Type B pancreatic cell (in vitro differentiated cells): ENCODE measurements at regions not wholly inside any gene's neighbourhood (a gene's known extent, or its start where the extent isn't known, plus 50 kb on each side); places are given as distances from the start of the nearest gene placed in this dataset.

Experiments used
- DNase-seq: peaks from one replicate; pipeline ENCODE4 v3.0.0; 2021; ENCODE audit warnings: mixed read lengths; ENCODE audit not compliant: unreplicated experiment; ENCODE audit errors: extremely low spot score
- H3K27ac Mint-ChIP-seq: 2 replicates; pipeline ENCODE4 v1.8.0; 2021; ENCODE audit warnings: mild to moderate bottlenecking, mixed read lengths
- H3K27me3 Mint-ChIP-seq: 2 replicates; pipeline ENCODE4 v1.8.0; 2021; ENCODE audit warnings: mixed read lengths
- H3K36me3 Mint-ChIP-seq: 2 replicates; pipeline ENCODE4 v1.8.0; 2021; ENCODE audit warnings: mixed read lengths
- H3K4me1 Mint-ChIP-seq: one replicate; pipeline ENCODE4 v1.8.0; 2021; ENCODE audit warnings: mixed read lengths; ENCODE audit not compliant: unreplicated experiment
- H3K4me3 Mint-ChIP-seq: 2 replicates; pipeline ENCODE4 v1.8.0; 2021; ENCODE audit warnings: mild to moderate bottlenecking, mixed read lengths
- H3K9me3 Mint-ChIP-seq: 2 replicates; pipeline ENCODE4 v1.8.0; 2021; ENCODE audit warnings: mixed read lengths
- CTCF ChIP-seq: fragments of 200-600 bp; sonication (generic); conservative IDR thresholded peaks from 2 replicates; pipeline ENCODE4 v1.5.0; 2021; ENCODE audit warnings: antibody characterized with exemption, mild to moderate bottlenecking

DNA sequence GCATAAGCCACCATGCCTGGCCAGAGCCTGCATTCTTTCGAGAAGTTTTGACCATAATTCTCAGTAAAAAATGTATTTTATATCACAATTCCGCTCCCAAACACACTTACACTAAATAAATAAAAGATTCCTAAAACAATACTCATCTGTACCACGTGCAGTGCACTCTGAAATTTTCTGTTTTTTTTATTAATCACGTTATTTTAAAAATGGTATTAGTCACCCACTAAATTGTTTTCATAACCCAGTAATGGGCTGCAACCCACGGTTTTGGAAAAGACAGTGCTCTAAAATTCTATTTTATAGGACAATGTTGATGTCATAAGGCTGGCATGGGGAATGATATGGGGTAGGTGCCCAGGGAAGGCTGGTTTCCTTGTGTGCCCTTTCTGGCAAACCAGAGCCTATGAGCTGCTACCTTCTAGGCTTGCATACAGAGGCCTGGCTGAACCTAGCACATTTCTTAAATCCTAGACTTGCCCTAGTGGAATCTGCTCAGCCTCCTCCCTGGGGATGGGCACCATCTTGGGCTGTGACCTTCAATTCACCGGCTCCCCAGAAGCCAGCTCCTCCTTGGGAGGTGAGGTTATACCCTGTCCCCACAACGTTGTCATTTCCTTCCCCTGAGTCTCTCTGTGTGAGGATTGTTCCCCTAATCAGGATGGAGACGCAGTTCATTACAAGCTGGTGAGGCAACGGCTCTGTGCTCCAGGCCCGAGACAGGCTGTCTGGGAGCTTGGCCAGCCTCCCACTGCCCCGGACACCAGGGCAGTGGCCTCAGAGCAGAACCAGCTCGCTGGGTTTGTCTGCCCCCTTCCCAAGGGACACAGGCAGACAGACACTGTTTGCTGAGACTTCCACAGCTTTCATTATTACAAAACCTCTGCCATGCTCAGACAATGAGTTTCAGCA is 116.5 kb upstream of the NAV2 start:
- no peak overlapping the region for H3K27ac Mint-ChIP-seq
- DNase-seq = no peak
- H3K4me3 Mint-ChIP-seq = no peak overlapping the region

DNA sequence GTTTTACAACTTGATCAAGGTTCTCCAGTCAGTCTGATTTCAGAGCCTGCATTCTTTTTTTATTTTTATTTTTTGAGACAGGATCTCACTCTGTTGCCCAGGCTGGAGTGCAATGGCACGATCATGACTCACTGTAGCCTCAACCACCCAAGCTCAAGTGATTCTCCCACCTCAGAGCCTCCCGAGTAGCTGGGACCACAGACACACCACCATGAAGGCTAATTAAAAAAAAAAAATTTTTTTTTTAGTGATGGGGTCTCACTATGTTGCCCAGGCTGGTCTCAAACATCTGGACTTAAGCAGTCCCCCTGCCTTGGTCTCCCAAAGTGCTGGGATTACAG is 117.2 kb upstream of the NAV2 start:
- Mint-ChIP-seq H3K27ac (no peak overlapping the region), H3K4me1 (peaks cover 27% of the 10 kb centered on the region), H3K9me3 (no peaks in the 10 kb centered on the region), H3K27me3 (peaks cover 4% of the 10 kb centered on the region), H3K4me3 (no peak overlapping the region), H3K36me3 (no peaks in the 10 kb centered on the region)
- no peak for TF ChIP-seq CTCF
- no peak for DNase-seq

More for the DNA sequence above, 116.5 kb upstream of the NAV2 start:
- Mint-ChIP-seq H3K36me3 (no peaks in the 10 kb centered on the region), H3K27me3 (peaks cover 4% of the 10 kb centered on the region), H3K9me3 (no peaks in the 10 kb centered on the region), H3K4me1 (peaks cover 27% of the 10 kb centered on the region)
- TF ChIP-seq CTCF = no peak

DNA sequence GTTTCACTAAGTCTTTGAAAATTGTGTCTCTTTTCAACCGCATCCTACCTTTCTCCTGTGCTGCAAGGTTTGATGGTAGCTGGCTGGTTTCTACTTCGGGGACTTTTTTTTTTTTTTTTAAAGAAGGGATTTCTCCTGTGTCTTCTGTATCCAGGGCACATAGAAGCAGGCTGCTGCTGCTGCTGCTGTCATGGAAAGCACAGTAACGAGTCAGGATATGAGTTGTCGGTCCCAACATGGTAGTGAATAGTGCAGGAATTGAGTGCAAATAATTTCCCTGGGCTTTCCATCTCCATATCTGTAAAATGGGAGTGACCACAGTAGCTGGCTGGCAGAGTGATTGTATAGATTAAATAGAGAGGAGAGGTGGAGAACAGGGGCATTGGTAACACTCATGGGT is 118.3 kb upstream of the NAV2 start:
- H3K36me3 Mint-ChIP-seq = no peaks in the 10 kb centered on the region
- H3K9me3 Mint-ChIP-seq = no peaks in the 10 kb centered on the region
- peaks cover 24% of the 10 kb centered on the region for H3K4me1 Mint-ChIP-seq
- no peak overlapping the region for H3K27ac Mint-ChIP-seq
- no peak overlapping the region for H3K4me3 Mint-ChIP-seq
- DNase-seq = no peak
- peaks cover 4% of the 10 kb centered on the region for H3K27me3 Mint-ChIP-seq
- no peak for TF ChIP-seq CTCF

DNA sequence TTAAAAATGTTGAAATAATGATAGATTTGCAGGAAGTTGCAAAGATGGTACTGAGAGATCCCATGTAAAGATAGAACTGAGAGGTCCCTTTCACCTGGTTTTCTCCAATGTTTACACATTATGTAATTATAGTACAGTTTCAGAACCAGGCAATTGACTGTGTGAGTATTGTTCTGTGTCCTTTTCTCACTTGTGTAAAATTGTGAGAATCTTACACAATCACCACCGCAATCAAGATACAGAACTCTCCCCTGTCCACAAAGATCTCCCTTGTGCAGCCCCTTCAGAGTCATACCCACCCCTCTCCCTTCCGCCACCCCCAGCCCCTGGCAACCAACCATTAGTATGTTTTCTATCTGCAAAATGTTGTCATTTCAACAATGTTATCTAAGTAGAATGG is 119.8 kb upstream of the NAV2 start:
- Mint-ChIP-seq H3K36me3 (no peaks in the 10 kb centered on the region), H3K9me3 (no peaks in the 10 kb centered on the region), H3K27ac (no peak overlapping the region), H3K4me3 (no peak overlapping the region), H3K4me1 (peaks cover 12% of the 10 kb centered on the region), H3K27me3 (peaks cover 4% of the 10 kb centered on the region)
- DNase-seq = no peak
- TF ChIP-seq CTCF = no peak

GRCh38 chr11:19589567-19590260 is 122.9 kb upstream of the NAV2 start:
- H3K4me1 Mint-ChIP-seq = peaks cover 3% of the 10 kb centered on the region
- no peak for TF ChIP-seq CTCF
- H3K27ac Mint-ChIP-seq = no peak overlapping the region
- no peak overlapping the region for H3K4me3 Mint-ChIP-seq
- H3K36me3 Mint-ChIP-seq = no peaks in the 10 kb centered on the region
- H3K9me3 Mint-ChIP-seq = no peaks in the 10 kb centered on the region
- peaks cover 9% of the 10 kb centered on the region for H3K27me3 Mint-ChIP-seq
- DNase-seq = no peak
